HG03045 (cell line): ENCODE measurements at regions not wholly inside any gene's neighbourhood (a gene's known extent, or its start where the extent isn't known, plus 50 kb on each side); places are given as distances from the start of the nearest gene placed in this dataset.
"Not testable (repeated sequence)": the region's sequence is repeated elsewhere in the genome, so short reads cannot be mapped to it uniquely, and the experiment has no call there.

Experiments
- ATAC-seq: cut with Tn5 transposase; IDR thresholded peaks from one replicate; pipeline ENCODE4 v1.9.1; 2021; ENCODE audit warnings: mild to moderate bottlenecking, moderate library complexity; ENCODE audit not compliant: unreplicated experiment

GRCh38 chr6:141203902-141204575 lies 928.7 kb upstream of the GJE1 start:
- ATAC-seq: no peak

GRCh38 chr6:141202626-141203025 lies 930.1 kb upstream of the GJE1 start:
- ATAC-seq: no peak

GRCh38 chr6:141199074-141199473 lies 933.7 kb upstream of the GJE1 start:
- no peak for ATAC-seq

GRCh38 chr6:141195251-141195832 lies 937.4 kb upstream of the GJE1 start:
- ATAC-seq: no peak

- no peak for ATAC-seq
These were observed 949.4 kb upstream of the GJE1 start for GRCh38 chr6:141183368-141183767.

- not testable (repeated sequence) for ATAC-seq
These were observed 957.3 kb upstream of the GJE1 start for GRCh38 chr6:141175458-141175857.

GRCh38 chr6:141174932-141175331 lies 957.8 kb upstream of the GJE1 start:
- ATAC-seq: no peak

- ATAC-seq: no peak
These were observed 959.2 kb upstream of the GJE1 start for GRCh38 chr6:141173529-141173928.

GRCh38 chr6:141169419-141169818 lies 963.3 kb upstream of the GJE1 start:
- no peak for ATAC-seq

GRCh38 chr6:141167945-141168344 lies 964.8 kb upstream of the GJE1 start:
- ATAC-seq: no peak

GRCh38 chr6:141165002-141165665 lies 967.6 kb upstream of the GJE1 start:
- no peak for ATAC-seq

- no peak for ATAC-seq
These were observed 968.5 kb upstream of the GJE1 start for GRCh38 chr6:141164042-141164743.

GRCh38 chr6:141163107-141163506 lies 969.6 kb upstream of the GJE1 start:
- ATAC-seq: no peak

- ATAC-seq: no peak
These were observed 974.0 kb upstream of the GJE1 start for GRCh38 chr6:141158740-141159139.

- ATAC-seq: no peak
These were observed 979.2 kb upstream of the GJE1 start for GRCh38 chr6:141153563-141153962.

- ATAC-seq: no peak
These were observed 979.8 kb upstream of the GJE1 start for GRCh38 chr6:141152951-141153350.

GRCh38 chr6:141151710-141152417 lies 980.9 kb upstream of the GJE1 start:
- ATAC-seq: no peak

- ATAC-seq: no peak
These were observed 990.9 kb upstream of the GJE1 start for GRCh38 chr6:141141870-141142269.

- no peak for ATAC-seq
These were observed 991.8 kb upstream of the GJE1 start for GRCh38 chr6:141140905-141141304.

- no peak for ATAC-seq
These were observed 993.3 kb upstream of the GJE1 start for GRCh38 chr6:141139461-141139860.

GRCh38 chr6:141134723-141135122 lies 998.0 kb upstream of the GJE1 start:
- ATAC-seq: no peak
